Fibroblast of villous mesenchyme (primary cell): ENCODE measurements at regions not wholly inside any gene's neighbourhood (a gene's known extent, or its start where the extent isn't known, plus 50 kb on each side); places are given as distances from the start of the nearest gene placed in this dataset.
A peak's percentile ranks its signal among the peaks of the same experiment; 100 is the strongest.

Source experiments
- DNase-seq: peaks from one replicate; pipeline ENCODE4 v3.0.0-alpha.2; 2010; ENCODE audit warnings: low read depth
- H3K4me3 ChIP-seq: 2 replicates; pipeline ENCODE4 v1.5.1; 2011; ENCODE audit warnings: low read depth, mild to moderate bottlenecking, low read length
- CTCF ChIP-seq: IDR thresholded peaks from 2 replicates; pipeline ENCODE4 v1.5.1; 2012; ENCODE audit warnings: low read depth, mild to moderate bottlenecking, low read length; ENCODE audit not compliant: insufficient read depth

DNA sequence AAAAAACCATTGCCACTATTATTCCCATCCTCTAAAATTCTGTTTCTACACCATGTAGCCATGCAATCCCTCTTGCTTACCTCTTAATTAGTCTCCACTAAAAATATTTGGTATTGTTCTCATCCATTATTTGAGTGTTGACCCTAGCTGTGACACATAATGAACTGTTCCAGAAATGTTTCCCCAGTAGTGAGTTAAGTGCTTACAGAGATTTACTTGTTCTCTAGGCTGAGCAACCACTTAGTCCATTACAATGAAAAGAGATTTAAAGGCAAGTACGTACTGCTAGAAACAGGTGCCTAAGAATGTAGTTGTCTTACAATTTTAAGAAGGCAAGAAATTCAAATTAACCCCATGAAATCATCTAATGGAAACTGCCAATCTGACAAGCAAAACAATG is 112.7 kb upstream of the PTPN13 start:
- no peak for TF ChIP-seq CTCF
- no peak for DNase-seq

DNA sequence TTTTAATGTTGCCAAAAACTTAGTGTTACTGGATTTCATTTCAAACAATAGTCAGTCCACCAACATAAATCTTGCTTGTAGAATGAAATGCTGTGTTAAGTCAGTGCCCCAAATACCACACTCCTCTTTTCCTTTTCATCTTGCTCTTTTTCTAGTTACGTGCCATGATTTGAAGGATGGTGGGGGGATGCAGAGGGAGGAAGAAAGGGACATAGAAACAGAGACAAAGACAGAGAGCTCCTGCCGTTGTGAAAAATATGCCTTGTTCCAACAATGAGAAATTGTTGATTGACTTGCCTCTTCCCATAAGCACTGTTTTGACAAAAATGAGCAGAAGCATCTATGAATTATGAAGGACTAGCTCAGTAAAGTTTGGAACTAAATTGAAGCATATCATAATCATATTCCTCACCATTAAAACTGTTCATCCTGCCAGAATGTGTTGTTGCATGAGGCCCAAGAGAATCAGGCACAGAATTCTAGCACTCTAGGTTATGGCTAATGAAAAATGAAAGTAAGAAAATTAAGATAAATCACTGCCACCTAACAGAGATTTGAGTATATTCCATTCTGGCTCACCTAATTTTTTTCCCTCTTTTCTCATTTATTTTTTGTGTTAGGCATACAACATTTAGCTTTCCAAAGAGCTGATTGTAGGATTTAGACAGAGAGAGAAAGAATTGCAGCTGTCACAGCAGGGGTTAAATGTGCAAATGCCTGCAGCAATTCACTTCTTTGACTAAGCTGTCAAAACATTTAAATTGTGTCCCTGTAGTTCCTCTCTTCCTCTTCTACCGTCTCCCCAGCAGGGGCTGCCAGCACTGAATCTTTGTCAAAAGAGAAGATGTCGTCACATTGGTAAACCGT is 111.6 kb upstream of the PTPN13 start:
- peak; percentile 13 for TF ChIP-seq CTCF
- DNase-seq = no peak
- H3K4me3 ChIP-seq = no peak overlapping the region

More for the DNA sequence above, 112.7 kb upstream of the PTPN13 start:
- no peak overlapping the region for H3K4me3 ChIP-seq

- no peak for DNase-seq
- TF ChIP-seq CTCF = no peak
- H3K4me3 ChIP-seq = no peak overlapping the region
Measured at GRCh38 chr4:86483173-86483490, 111.0 kb upstream of the PTPN13 start.

DNA sequence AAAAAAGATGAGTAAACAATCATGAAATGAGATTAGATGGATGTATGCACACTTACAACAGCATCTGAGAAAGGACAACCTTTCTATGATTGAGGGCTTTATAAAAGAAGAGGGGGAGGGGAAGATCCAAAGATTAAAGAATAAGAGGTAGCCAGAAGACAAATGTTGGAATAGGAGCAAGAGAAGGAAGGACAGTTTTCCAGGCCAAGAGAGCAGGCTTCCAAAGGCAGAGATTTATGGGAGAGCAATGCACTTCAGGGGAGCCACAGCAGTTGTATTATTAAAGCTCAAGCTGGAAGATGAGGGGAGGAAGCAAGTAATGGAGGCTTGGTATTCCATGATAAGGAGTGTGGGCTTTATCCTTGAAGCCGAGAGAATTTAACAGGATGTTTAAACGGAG is 110.3 kb upstream of the PTPN13 start:
- TF ChIP-seq CTCF = no peak

DNA sequence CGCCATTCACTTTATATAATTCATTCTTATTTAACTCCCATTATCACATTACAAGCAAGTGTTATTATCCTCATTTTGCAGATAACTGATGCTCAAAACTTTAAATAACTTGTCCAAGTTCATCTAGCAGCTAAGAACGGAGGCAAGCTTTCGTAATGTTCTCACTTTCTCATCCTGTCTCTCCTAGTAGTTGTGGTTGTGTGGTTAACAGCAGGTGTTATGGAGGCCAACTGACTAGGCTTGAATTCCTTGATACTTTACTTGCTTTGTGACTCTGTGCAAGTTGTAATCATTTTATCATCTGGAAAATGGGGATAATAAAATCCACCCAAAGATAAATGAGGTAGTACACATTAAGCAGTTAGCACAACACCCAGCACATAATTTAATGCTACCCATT is 109.9 kb upstream of the PTPN13 start:
- no peak for TF ChIP-seq CTCF
- DNase-seq = no peak
- no peak overlapping the region for H3K4me3 ChIP-seq

More for the DNA sequence above, 110.3 kb upstream of the PTPN13 start:
- no peak overlapping the region for H3K4me3 ChIP-seq
- no peak for DNase-seq

GRCh38 chr4:86487738-86488348 is 106.3 kb upstream of the PTPN13 start:
- H3K4me3 ChIP-seq = no peak overlapping the region
- TF ChIP-seq CTCF = no peak
- no peak for DNase-seq

DNA sequence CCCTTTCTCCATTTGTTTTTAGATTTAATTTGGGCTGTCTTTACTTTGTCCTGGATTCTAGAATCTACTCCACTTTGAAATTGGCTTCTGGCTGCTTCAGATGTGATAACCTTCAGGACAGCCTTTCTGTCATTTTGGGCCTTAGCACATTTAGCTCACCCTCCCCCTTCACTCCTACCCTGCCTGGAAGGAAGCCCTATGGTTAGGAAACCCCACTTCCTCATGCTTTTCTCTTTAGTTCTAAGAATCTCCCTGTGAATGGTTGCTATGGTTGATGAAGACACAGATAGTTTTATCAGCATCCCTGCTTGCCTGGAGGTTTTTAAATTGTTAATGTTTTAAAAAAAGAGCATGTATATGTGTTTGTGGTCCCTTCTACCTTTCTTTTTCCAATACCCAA is 100.7 kb upstream of the PTPN13 start:
- no peak for TF ChIP-seq CTCF

More for the DNA sequence above, 100.7 kb upstream of the PTPN13 start:
- no peak for DNase-seq
- H3K4me3 ChIP-seq = no peak overlapping the region
